B cell (primary cell): ENCODE measurements at regions not wholly inside any gene's neighbourhood (a gene's known extent, or its start where the extent isn't known, plus 50 kb on each side); places are given as distances from the start of the nearest gene placed in this dataset.

Source experiments
- ATAC-seq: fragments of 200-7000 bp; cut with Tn5 transposase; one replicate; pipeline ENCODE4 v1.10.0; 2021; ENCODE audit warnings: low read depth, mild to moderate bottlenecking, moderate number of reproducible peaks, moderate library complexity
- CTCF ChIA-PET: fragments of 350-600 bp; sonication (Branson Sonifier 250); formaldehyde crosslinking; loops from one replicate; lab custom pipeline; 2021; ENCODE audit warnings: antibody characterized with exemption, inconsistent platforms; lab: Charles Lee
- POLR2A ChIA-PET: fragments of 350-600 bp; sonication (Branson Sonifier 250); formaldehyde crosslinking; loops from one replicate; lab custom pipeline; 2021; ENCODE audit warnings: antibody characterized with exemption; lab: Charles Lee
- DNase-seq: peaks from one replicate; pipeline ENCODE4 v3.0.0; 2013
- H2AFZ ChIP-seq: 2 replicates; pipeline ENCODE4 v1.6.1; 2012; ENCODE audit warnings: mild to moderate bottlenecking, low read depth, low read length; ENCODE audit not compliant: insufficient read depth, poor library complexity, severe bottlenecking
- H3K27ac ChIP-seq, 2 donors: 1 replicate in 1 of 2; 2 replicates in 1 of 2; pipeline ENCODE4 v1.5.1; 2012 to 2013; ENCODE audit warnings: low read length in 2 of 2, mild to moderate bottlenecking in 2 of 2, moderate library complexity in 1 of 2
- H3K27me3 ChIP-seq, 4 experiments: fragments of 200-600 bp in 1 of 4; sonication (generic) in 1 of 4; replicated peaks in 1 of 4; 1 replicate in 2 of 4; 2 replicates in 2 of 4; pipeline versions ENCODE4 v1.6.1 to v1.7.0; 2013 to 2016; ENCODE audit warnings: low read length in 3 of 4, mild to moderate bottlenecking in 2 of 4, mixed read lengths in 1 of 4, moderate library complexity in 1 of 4; ENCODE audit not compliant: insufficient read depth in 4 of 4, control insufficient read depth in 3 of 4; ENCODE audit errors: control extremely low read depth in 1 of 4
- H3K36me3 ChIP-seq, 2 experiments: replicated peaks in 1 of 2; 1 replicate in 1 of 2; 2 replicates in 1 of 2; pipeline versions ENCODE4 v1.6.1 to v1.7.1; 2013; ENCODE audit warnings: low read length in 1 of 2; ENCODE audit not compliant: insufficient read depth in 2 of 2, control insufficient read depth in 1 of 2; ENCODE audit errors: control extremely low read depth in 1 of 2, extremely low read depth in 1 of 2
- H3K4me1 ChIP-seq, 2 donors: fragments of 200-600 bp in 1 of 2; sonication (generic) in 1 of 2; 1 replicate in 1 of 2; 2 replicates in 1 of 2; pipeline versions ENCODE4 v1.5.1 to v1.6.1; 2013 to 2017; ENCODE audit warnings: low read length in 2 of 2; ENCODE audit not compliant: control insufficient read depth in 2 of 2, insufficient read depth in 2 of 2
- H3K4me2 ChIP-seq: replicated peaks from 2 replicates; pipeline ENCODE3; 2012; ENCODE audit warnings: mild to moderate bottlenecking, low read depth, low read length; ENCODE audit not compliant: poor library complexity, severe bottlenecking
- H3K4me3 ChIP-seq, 5 experiments: fragments of 200-600 bp in 1 of 5; sonication (generic) in 1 of 5; 1 replicate in 3 of 5; 2 replicates in 2 of 5; pipeline versions ENCODE4 v1.5.1 to v1.7.0; 2011 to 2016; ENCODE audit warnings: low read length in 4 of 5, mild to moderate bottlenecking in 4 of 5, low read depth in 2 of 5, control low read depth in 1 of 5, moderate library complexity in 1 of 5; ENCODE audit not compliant: insufficient read depth in 1 of 5; ENCODE audit errors: control extremely low read depth in 1 of 5, extremely low read depth in 1 of 5
- H3K79me2 ChIP-seq: fragments of 200-600 bp; sonication (generic); one replicate; pipeline ENCODE4 v1.6.0; 2016; ENCODE audit warnings: low read length; ENCODE audit not compliant: control insufficient read depth, insufficient read depth
- H3K9ac ChIP-seq: fragments of 200-600 bp; sonication (generic); 2 replicates; pipeline ENCODE4 v1.6.1; 2017; ENCODE audit warnings: mild to moderate bottlenecking, low read length, moderate library complexity
- H3K9me3 ChIP-seq, 3 donors: one replicate each; pipeline versions ENCODE4 v1.6.1 to v1.7.1; 2013; ENCODE audit warnings: low read length in 2 of 3; ENCODE audit not compliant: control insufficient read depth in 2 of 3, insufficient read depth in 1 of 3; ENCODE audit errors: control extremely low read depth in 1 of 3
- H4K20me1 ChIP-seq: 2 replicates; pipeline ENCODE4 v1.6.0; 2012; ENCODE audit warnings: mild to moderate bottlenecking, low read length; ENCODE audit not compliant: insufficient read depth, control insufficient read depth, poor library complexity, severe bottlenecking
- H3K27ac Mint-ChIP-seq: one replicate; pipeline ENCODE4 v1.8.0; 2021; ENCODE audit warnings: mixed read lengths
- H3K27me3 Mint-ChIP-seq: one replicate; pipeline ENCODE4 v1.8.0; 2021; ENCODE audit warnings: mixed read lengths
- H3K4me1 Mint-ChIP-seq: one replicate; pipeline ENCODE4 v1.8.0; 2021; ENCODE audit warnings: mixed read lengths
- H3K4me3 Mint-ChIP-seq: one replicate; pipeline ENCODE4 v1.8.0; 2021; ENCODE audit warnings: mixed read lengths
- H3K9me3 Mint-ChIP-seq: one replicate; pipeline ENCODE4 v1.8.0; 2022; ENCODE audit warnings: mixed read lengths; ENCODE audit not compliant: insufficient read depth
- EZH2 ChIP-seq: IDR thresholded peaks from 2 replicates; pipeline ENCODE4 v1.6.1; 2012; ENCODE audit warnings: borderline replicate concordance, low read depth, mild to moderate bottlenecking, moderate library complexity, low read length; ENCODE audit not compliant: insufficient read depth, poor library complexity, severe bottlenecking
- WGBS: methylation state at CpG from one replicate; pipeline ENCODE4 v1.1.5; 2013; ENCODE audit warnings: missing lambda C conversion rate; ENCODE audit not compliant: insufficient coverage; 5-methylcytosine and 5-hydroxymethylcytosine counted together
- intact Hi-C: fragments of 100-400 bp; cut with micrococcal nuclease; formaldehyde crosslinking; loops from one replicate; pipeline ENCODE4 v1.10.0; 2022
- TF ChIP-seq, protein P1 (sequence below): fragments of 200-600 bp; IDR thresholded peaks from one replicate; pipeline ENCODE4 v1.8.0; 2022; ENCODE audit warnings: antibody characterized with exemption, mild to moderate bottlenecking

- H4K20me1 ChIP-seq, result no peaks in the 10 kb centered on the region
- H3K27me3 ChIP-seq, result no peaks in the 10 kb centered on the region
- ChIA-PET CTCF (no interaction called here), POLR2A (no interaction called here)
- intact Hi-C loops, result no loop called here
- peaks cover 0 to 10% (median 0%) of the 10 kb centered on the region in 3 donors for H3K9me3 ChIP-seq
- H3K36me3 ChIP-seq, result no peaks in the 10 kb centered on the region
- Mint-ChIP-seq H3K27me3 (no peaks in the 10 kb centered on the region), H3K4me3 (no peak overlapping the region), H3K9me3 (no peaks in the 10 kb centered on the region), H3K4me1 (peaks cover 9% of the 10 kb centered on the region), H3K27ac (no peak overlapping the region)
- peaks cover 0 to 6% of the 10 kb centered on the region in 2 donors for H3K4me1 ChIP-seq
- H3K4me3 ChIP-seq, result no peak overlapping the region
- no CpG with 5 or more reads among the region's 4 CpGs for WGBS
- TF ChIP-seq EZH2, result no peak
- TF ChIP-seq, protein P1, sequence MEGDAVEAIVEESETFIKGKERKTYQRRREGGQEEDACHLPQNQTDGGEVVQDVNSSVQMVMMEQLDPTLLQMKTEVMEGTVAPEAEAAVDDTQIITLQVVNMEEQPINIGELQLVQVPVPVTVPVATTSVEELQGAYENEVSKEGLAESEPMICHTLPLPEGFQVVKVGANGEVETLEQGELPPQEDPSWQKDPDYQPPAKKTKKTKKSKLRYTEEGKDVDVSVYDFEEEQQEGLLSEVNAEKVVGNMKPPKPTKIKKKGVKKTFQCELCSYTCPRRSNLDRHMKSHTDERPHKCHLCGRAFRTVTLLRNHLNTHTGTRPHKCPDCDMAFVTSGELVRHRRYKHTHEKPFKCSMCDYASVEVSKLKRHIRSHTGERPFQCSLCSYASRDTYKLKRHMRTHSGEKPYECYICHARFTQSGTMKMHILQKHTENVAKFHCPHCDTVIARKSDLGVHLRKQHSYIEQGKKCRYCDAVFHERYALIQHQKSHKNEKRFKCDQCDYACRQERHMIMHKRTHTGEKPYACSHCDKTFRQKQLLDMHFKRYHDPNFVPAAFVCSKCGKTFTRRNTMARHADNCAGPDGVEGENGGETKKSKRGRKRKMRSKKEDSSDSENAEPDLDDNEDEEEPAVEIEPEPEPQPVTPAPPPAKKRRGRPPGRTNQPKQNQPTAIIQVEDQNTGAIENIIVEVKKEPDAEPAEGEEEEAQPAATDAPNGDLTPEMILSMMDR, result no peak
- no peak overlapping the region for H2AFZ ChIP-seq
- no peak overlapping the region for H3K27ac ChIP-seq
- H3K79me2 ChIP-seq, result no peaks in the 10 kb centered on the region
- H3K9ac ChIP-seq, result no peak overlapping the region
- no peak overlapping the region for H3K4me2 ChIP-seq
- ATAC-seq, result no peak
- no peak for DNase-seq
Observed at GRCh38 chr9:79034583-79034982, 537.2 kb upstream of the TLE4 start.

DNA sequence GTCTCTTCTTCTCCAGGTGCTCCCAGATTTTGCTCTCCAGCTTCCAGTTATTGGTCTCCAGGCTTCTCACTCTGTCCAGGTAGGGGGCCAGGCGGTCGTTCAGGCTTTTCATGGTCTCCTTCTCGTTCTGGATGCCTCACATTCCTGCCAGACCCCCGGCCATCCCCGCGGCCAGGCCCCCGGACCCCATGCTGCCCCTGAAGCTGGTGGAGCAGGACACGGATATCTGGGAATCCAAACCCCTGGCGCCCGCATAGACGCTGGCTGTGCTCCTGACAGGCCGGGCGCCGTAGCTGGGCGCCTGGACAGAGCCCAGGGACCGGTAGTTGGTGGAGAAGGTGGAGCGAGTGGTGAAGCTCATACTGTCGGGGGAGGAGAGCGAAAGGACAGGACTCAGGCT is 534.4 kb upstream of the TLE4 start:
- Histone ChIP-seq H3K9ac (no peak overlapping the region), H4K20me1 (no peaks in the 10 kb centered on the region), H3K36me3 (no peaks in the 10 kb centered on the region), H3K4me2 (no peak overlapping the region), H3K79me2 (no peaks in the 10 kb centered on the region), H3K9me3 (peaks cover 0 to 10% (median 0%) of the 10 kb centered on the region in 3 donors), H3K4me1 (peaks cover 0 to 6% of the 10 kb centered on the region in 2 donors), H2AFZ (no peak overlapping the region), H3K27ac (no peak overlapping the region), H3K27me3 (no peaks in the 10 kb centered on the region), H3K4me3 (no peak overlapping the region)
- POLR2A ChIA-PET, result no interaction called here
- Mint-ChIP-seq H3K27ac (no peak overlapping the region), H3K9me3 (no peaks in the 10 kb centered on the region), H3K4me1 (peaks cover 9% of the 10 kb centered on the region), H3K27me3 (no peaks in the 10 kb centered on the region), H3K4me3 (no peak overlapping the region)
- intact Hi-C loops, result no loop called here
- ATAC-seq (no peak), DNase-seq (no peak)
- CTCF ChIA-PET, result no interaction called here
- 94% methylated on average over 17 of the region's 19 CpGs for WGBS
- no peak for TF ChIP-seq EZH2
- TF ChIP-seq, protein P1, result no peak
